ENCODE measurements at regions not wholly inside any gene's neighbourhood (a gene's known extent, or its start where the extent isn't known, plus 50 kb on each side); places are given as distances from the start of the nearest gene placed in this dataset.

- Mint-ChIP-seq H3K36me3 (ENCODE audit: unreplicated experiment) (peaks cover 3% of the 10 kb centered on the region), H3K4me1 (ENCODE audit: unreplicated experiment) (peaks cover 29% of the 10 kb centered on the region), H3K9me3 (ENCODE audit: unreplicated experiment) (peaks cover 5% of the 10 kb centered on the region), H3K4me3 (ENCODE audit: unreplicated experiment) (no peak overlapping the region), H3K27ac (ENCODE audit: unreplicated experiment) (no peak overlapping the region), H3K27me3 (ENCODE audit: unreplicated experiment) (no peaks in the 10 kb centered on the region)
- no peak for DNase-seq (ENCODE audit: extremely low spot score, unreplicated experiment)
- no peak for TF ChIP-seq CTCF (IDR thresholded peaks at IDR 0.05)
Observed at GRCh38 chr18:25880441-25880840, 210.0 kb downstream of the SS18 start.

GRCh38 chr18:25876330-25876948 lies 214.0 kb downstream of the SS18 start:
- Mint-ChIP-seq H3K36me3 (ENCODE audit: unreplicated experiment) (peaks cover 3% of the 10 kb centered on the region), H3K9me3 (ENCODE audit: unreplicated experiment) (peaks cover 6% of the 10 kb centered on the region), H3K27me3 (ENCODE audit: unreplicated experiment) (no peaks in the 10 kb centered on the region), H3K4me1 (ENCODE audit: unreplicated experiment) (peaks cover 48% of the 10 kb centered on the region), H3K27ac (ENCODE audit: unreplicated experiment) (peak overlapping the region; percentile 93), H3K4me3 (ENCODE audit: unreplicated experiment) (peak overlapping the region; percentile 49)
- no peak for DNase-seq (ENCODE audit: extremely low spot score, unreplicated experiment)
- no peak for TF ChIP-seq CTCF (IDR thresholded peaks at IDR 0.05)

GRCh38 chr18:25875551-25876240 lies 214.7 kb downstream of the SS18 start:
- DNase-seq (ENCODE audit: extremely low spot score, unreplicated experiment): no peak
- Mint-ChIP-seq H3K27ac (ENCODE audit: unreplicated experiment) (peak overlapping the region; percentile 93), H3K4me3 (ENCODE audit: unreplicated experiment) (peak overlapping the region; percentile 58), H3K9me3 (ENCODE audit: unreplicated experiment) (peaks cover 6% of the 10 kb centered on the region), H3K4me1 (ENCODE audit: unreplicated experiment) (peaks cover 51% of the 10 kb centered on the region), H3K27me3 (ENCODE audit: unreplicated experiment) (no peaks in the 10 kb centered on the region), H3K36me3 (ENCODE audit: unreplicated experiment) (no peaks in the 10 kb centered on the region)
- no peak for TF ChIP-seq CTCF (IDR thresholded peaks at IDR 0.05)

- no peaks in the 10 kb centered on the region for H3K27me3 Mint-ChIP-seq (ENCODE audit: unreplicated experiment)
- no peak for DNase-seq (ENCODE audit: extremely low spot score, unreplicated experiment)
- H3K27ac Mint-ChIP-seq (ENCODE audit: unreplicated experiment): no peak overlapping the region
- H3K4me1 Mint-ChIP-seq (ENCODE audit: unreplicated experiment): peaks cover 51% of the 10 kb centered on the region
- peaks cover 6% of the 10 kb centered on the region for H3K9me3 Mint-ChIP-seq (ENCODE audit: unreplicated experiment)
- TF ChIP-seq CTCF (IDR thresholded peaks at IDR 0.05): no peak
- H3K4me3 Mint-ChIP-seq (ENCODE audit: unreplicated experiment): no peak overlapping the region
- no peaks in the 10 kb centered on the region for H3K36me3 Mint-ChIP-seq (ENCODE audit: unreplicated experiment)
Observed at GRCh38 chr18:25873833-25874232, 216.6 kb downstream of the SS18 start.

GRCh38 chr18:25866331-25866730 lies 224.1 kb downstream of the SS18 start:
- Mint-ChIP-seq H3K4me1 (ENCODE audit: unreplicated experiment) (peaks cover 23% of the 10 kb centered on the region), H3K27ac (ENCODE audit: unreplicated experiment) (no peak overlapping the region), H3K4me3 (ENCODE audit: unreplicated experiment) (no peak overlapping the region), H3K36me3 (ENCODE audit: unreplicated experiment) (no peaks in the 10 kb centered on the region), H3K27me3 (ENCODE audit: unreplicated experiment) (no peaks in the 10 kb centered on the region), H3K9me3 (ENCODE audit: unreplicated experiment) (no peaks in the 10 kb centered on the region)
- DNase-seq (ENCODE audit: extremely low spot score, unreplicated experiment): no peak
- TF ChIP-seq CTCF (IDR thresholded peaks at IDR 0.05): no peak

All from osteocyte (in vitro differentiated cells).